ENCODE measurements at regions not wholly inside any gene's neighbourhood (a gene's known extent, or its start where the extent isn't known, plus 50 kb on each side); places are given as distances from the start of the nearest gene placed in this dataset.
"Not testable (repeated sequence)": the region's sequence is repeated elsewhere in the genome, so short reads cannot be mapped to it uniquely, and the experiment has no call there.

- DNase-seq, result no peak
Observed at GRCh38 chr10:130263289-130263688, 127.1 kb downstream of the GLRX3 start.

- no peak for DNase-seq
Observed at GRCh38 chr10:130265542-130265941, 129.4 kb downstream of the GLRX3 start.

- no peak for DNase-seq
Observed at GRCh38 chr10:130282492-130283218, 146.5 kb downstream of the GLRX3 start.

- DNase-seq, result no peak
Observed at GRCh38 chr10:130283219-130283545, 147.0 kb downstream of the GLRX3 start.

- not testable (repeated sequence) for DNase-seq
Observed at GRCh38 chr10:130295761-130296160, 159.6 kb downstream of the GLRX3 start.

- peak; percentile 76 for DNase-seq
Observed at GRCh38 chr10:130300608-130301020, 164.4 kb downstream of the GLRX3 start.

GRCh38 chr10:130301021-130301892 lies 165.1 kb downstream of the GLRX3 start:
- DNase-seq, result peak; percentile 85

- no peak for DNase-seq
Observed at GRCh38 chr10:130326954-130327353, 190.8 kb downstream of the GLRX3 start.

- no peak for DNase-seq
Observed at GRCh38 chr10:130329792-130330191, 193.6 kb downstream of the GLRX3 start.

GRCh38 chr10:130333185-130333584 lies 197.0 kb downstream of the GLRX3 start:
- no peak for DNase-seq

- no peak for DNase-seq
Observed at GRCh38 chr10:130335336-130335735, 199.1 kb downstream of the GLRX3 start.

GRCh38 chr10:130336617-130337304 lies 200.6 kb downstream of the GLRX3 start:
- DNase-seq, result no peak

- DNase-seq, result no peak
Observed at GRCh38 chr10:130337305-130337640, 201.1 kb downstream of the GLRX3 start.

- DNase-seq, result no peak
Observed at GRCh38 chr10:130337696-130338635, 201.8 kb downstream of the GLRX3 start.

GRCh38 chr10:130338636-130339024 lies 202.4 kb downstream of the GLRX3 start:
- no peak for DNase-seq

GRCh38 chr10:130339091-130339490 lies 202.9 kb downstream of the GLRX3 start:
- DNase-seq, result no peak

GRCh38 chr10:130339911-130340310 lies 203.7 kb downstream of the GLRX3 start:
- no peak for DNase-seq

GRCh38 chr10:130340816-130341215 lies 204.6 kb downstream of the GLRX3 start:
- no peak for DNase-seq

- DNase-seq, result peak; percentile 41
Observed at GRCh38 chr10:130341356-130341755, 205.2 kb downstream of the GLRX3 start.

GRCh38 chr10:130345728-130346127 lies 209.5 kb downstream of the GLRX3 start:
- no peak for DNase-seq

GRCh38 chr10:130350996-130351395 lies 214.8 kb downstream of the GLRX3 start:
- no peak for DNase-seq

GRCh38 chr10:130351466-130352290 lies 215.5 kb downstream of the GLRX3 start:
- DNase-seq, result no peak
